GM18870 (cell line): ENCODE measurements at regions not wholly inside any gene's neighbourhood (a gene's known extent, or its start where the extent isn't known, plus 50 kb on each side); places are given as distances from the start of the nearest gene placed in this dataset.

Experiments used
- ATAC-seq: cut with Tn5 transposase; IDR thresholded peaks from one replicate; pipeline ENCODE4 v1.9.1; 2021; ENCODE audit warnings: moderate library complexity; ENCODE audit not compliant: unreplicated experiment

DNA sequence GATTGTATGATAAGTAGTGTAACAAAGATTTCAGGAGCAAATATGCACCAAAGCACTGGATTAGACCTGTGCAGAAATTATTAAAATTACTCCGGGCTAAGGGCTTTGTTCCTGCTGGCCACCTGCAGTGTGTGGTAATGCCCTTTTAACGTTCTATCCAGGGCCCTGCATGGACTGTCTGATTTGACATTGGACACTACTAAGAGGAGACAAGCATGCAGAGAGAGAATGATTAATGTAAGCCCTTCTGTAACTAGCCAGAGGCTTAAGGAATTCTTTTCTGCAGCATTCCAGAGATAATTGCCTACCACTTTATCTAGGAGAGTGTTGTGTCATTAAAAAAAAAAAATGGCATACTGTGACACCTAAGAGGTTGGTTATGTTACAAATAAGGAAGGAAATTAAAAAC is 117.0 kb downstream of the PCDH7 start:
- no peak for ATAC-seq

DNA sequence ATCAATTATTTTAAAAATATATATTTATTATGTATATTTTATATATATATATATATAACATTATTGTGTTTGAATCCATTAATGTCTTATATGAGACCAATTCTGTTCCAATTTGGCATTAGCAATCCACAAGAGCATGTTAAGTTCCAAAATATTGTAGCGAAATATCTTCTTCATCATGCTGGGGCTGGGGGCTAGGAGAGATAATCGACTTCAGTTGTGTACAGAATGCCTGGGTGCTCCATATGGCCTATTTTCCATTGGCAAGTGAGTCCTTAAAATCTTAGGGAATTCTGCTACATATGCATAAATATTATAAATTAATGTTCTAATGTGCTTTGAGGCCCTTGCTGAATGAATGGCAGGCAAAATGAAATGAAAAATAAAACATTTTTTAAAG is 117.7 kb downstream of the PCDH7 start:
- ATAC-seq, result no peak

GRCh38 chr4:30838331-30838730 is 118.2 kb downstream of the PCDH7 start:
- no peak for ATAC-seq

- no peak for ATAC-seq
Measured at GRCh38 chr4:30839583-30840520, 119.7 kb downstream of the PCDH7 start.

- no peak for ATAC-seq
Measured at GRCh38 chr4:30840571-30840970, 120.4 kb downstream of the PCDH7 start.

- ATAC-seq, result no peak
Measured at GRCh38 chr4:30842142-30842541, 122.0 kb downstream of the PCDH7 start.

DNA sequence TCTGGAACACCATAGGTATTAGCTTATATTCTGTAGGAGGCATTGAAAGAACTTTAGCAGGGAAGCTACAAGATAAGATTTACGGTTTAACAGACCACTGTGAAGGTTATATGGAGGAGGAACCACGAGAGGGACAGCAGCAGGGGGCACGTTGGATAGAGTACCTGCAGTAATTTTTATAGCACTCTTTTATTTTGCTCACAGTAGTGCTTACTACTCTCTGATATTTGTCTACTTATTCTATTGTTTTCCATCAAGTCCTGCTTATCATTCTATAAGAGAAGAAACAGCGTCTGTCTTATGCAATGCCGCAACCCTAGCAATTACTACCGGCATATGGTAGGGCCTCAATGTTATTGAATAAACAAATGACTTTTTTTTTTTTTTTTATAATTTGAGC is 122.5 kb downstream of the PCDH7 start:
- no peak for ATAC-seq

- ATAC-seq, result no peak
Measured at GRCh38 chr4:30844861-30845582, 124.9 kb downstream of the PCDH7 start.

DNA sequence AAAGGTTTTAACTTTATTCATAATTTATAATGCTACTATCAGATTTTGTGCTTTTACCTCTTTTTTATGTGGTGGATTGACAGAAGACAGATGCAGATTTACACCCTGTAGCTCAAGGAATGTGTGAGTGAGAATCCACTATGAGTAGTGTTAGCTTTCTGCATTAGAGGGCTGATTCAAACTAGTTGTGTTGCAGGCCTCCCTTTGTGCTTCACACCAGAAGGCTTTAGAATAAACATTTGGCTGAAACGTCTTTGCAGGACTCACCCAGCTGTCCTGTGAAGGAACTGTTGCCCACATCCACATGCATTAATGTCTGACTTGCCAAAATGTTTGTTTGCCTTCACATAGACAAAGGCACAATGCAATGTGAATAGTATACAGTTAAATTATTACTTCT is 127.0 kb downstream of the PCDH7 start:
- no peak for ATAC-seq

DNA sequence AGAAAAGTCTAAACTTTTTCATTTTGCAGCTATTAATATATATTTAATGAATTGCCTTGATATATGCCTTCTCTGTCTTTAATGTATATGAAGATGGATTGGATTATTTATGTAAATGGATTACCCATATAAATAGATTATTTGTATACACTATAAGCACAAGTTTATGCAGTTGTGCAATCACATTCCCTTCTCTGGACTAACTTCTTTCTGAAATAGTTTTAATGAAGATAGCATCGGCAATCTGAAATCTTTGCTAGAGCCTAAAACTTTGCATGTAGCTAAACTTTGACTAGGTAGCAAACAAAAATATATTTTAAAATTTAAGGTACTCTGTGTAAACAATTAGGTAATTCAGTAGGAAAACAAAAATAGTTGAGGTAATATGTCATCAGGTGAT is 127.8 kb downstream of the PCDH7 start:
- no peak for ATAC-seq

GRCh38 chr4:30854531-30854930 is 134.4 kb downstream of the PCDH7 start:
- no peak for ATAC-seq

DNA sequence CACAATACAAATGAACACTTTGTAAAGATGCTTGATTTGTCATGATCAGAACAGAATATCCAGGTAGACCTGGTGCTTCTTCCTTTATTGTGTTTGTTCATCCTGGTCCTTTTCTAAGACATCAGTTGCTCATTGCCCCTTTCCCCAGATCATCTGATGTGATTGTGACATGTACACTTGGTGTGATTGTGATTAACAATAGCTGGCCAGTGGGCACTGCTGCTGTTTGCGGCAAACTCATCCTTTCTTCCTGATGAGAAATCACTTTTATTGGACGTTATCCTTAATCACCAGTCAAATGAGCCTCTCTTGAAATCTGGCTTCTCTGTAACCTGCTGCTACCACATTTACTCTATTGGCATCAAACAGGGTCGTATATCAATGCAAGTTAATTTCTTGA is 135.1 kb downstream of the PCDH7 start:
- no peak for ATAC-seq

GRCh38 chr4:30856795-30857564 is 136.8 kb downstream of the PCDH7 start:
- ATAC-seq, result no peak

DNA sequence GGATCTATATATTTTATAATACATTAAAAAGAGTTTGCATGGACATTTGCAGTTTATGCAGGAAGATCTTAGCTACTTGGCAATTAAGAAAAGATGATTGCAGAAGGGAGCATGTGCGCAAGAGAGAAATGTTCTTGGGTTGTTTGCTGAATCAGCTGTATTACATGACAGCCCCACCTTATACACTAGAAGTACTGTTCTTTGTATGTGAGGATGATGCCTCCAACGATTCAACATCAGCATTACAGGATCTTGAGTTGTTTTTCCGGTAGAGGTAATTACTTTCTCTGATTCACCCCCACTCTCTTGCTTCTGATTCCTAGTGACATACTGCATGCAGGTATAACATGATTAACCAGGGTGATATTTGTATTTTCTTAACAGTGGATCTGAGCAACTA is 140.8 kb downstream of the PCDH7 start:
- ATAC-seq, result no peak

- ATAC-seq, result no peak
Measured at GRCh38 chr4:30862196-30862595, 142.0 kb downstream of the PCDH7 start.

DNA sequence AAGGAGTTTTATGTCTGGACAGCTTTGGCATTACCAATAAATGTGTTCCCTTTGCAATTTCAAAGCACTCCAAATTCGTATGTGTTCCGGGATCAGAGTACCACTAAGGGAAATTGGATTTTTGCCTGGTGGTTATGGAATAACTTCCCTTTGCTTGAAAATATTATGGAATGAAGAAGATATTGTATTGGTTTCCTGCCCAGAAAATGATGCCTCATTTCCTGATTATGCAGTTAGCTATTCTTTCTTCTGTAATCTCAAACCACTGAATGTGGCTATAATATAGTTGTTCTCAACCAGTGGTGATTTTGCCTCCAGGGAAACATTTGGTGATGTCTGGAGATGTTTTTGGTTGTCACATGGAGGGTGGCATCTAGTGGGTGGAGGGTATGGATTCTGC is 142.9 kb downstream of the PCDH7 start:
- no peak for ATAC-seq

DNA sequence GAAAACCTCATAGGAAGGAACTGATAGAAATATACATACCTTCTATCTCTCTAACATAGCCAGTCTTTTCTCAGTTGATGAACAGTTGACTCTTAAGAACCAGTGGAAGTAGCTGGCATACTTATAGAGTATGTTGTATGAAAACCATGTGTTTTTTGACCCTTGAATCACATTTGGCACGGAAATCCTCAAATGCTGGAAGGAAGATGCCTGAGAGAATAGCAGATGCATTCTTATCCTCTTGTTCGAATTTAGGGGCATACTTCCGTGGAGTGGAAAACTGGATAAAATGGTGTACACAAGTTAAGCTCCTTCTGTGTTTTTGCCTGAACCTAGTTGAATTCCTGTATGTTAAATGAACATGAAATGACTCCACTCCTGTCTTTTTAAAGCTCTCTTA is 145.5 kb downstream of the PCDH7 start:
- ATAC-seq, result no peak

DNA sequence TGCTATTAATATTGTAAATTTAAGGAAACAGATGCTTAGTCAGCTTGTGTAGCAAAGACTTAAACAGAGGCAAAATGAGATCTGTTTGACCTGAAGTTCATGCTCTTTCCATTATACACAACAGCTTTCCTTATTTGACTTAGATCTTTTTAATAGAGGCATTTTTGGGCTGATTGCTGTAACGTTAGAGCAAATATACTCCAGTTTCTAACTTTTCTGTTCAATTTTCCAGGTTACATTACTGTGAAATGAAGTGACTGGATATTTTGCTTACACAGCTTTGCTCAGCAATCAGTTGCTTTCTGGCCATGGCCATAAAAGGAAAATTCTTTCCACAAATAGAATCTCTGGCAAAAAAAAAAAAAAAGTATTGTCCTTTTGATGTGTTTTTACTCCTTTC is 146.2 kb downstream of the PCDH7 start:
- ATAC-seq, result no peak

- ATAC-seq, result no peak
Measured at GRCh38 chr4:30866907-30867306, 146.7 kb downstream of the PCDH7 start.

GRCh38 chr4:30867427-30867826 is 147.3 kb downstream of the PCDH7 start:
- no peak for ATAC-seq

- ATAC-seq, result no peak
Measured at GRCh38 chr4:30868111-30868895, 148.1 kb downstream of the PCDH7 start.
